Hepatocyte (in vitro differentiated cells): ENCODE measurements at regions not wholly inside any gene's neighbourhood (a gene's known extent, or its start where the extent isn't known, plus 50 kb on each side); places are given as distances from the start of the nearest gene placed in this dataset.

ENCODE experiments used
- DNase-seq: peaks from one replicate; pipeline ENCODE4 v3.0.0-alpha.2; 2016; ENCODE audit warnings: low spot score
- H2AFZ ChIP-seq: fragments of 200-600 bp; sonication (generic); 2 replicates; pipeline ENCODE4 v1.6.0; 2016; ENCODE audit warnings: antibody characterized with exemption, mild to moderate bottlenecking
- H3K27ac ChIP-seq: fragments of 200-600 bp; sonication (generic); 2 replicates; pipeline ENCODE4 v1.5.1; 2016; ENCODE audit warnings: mild to moderate bottlenecking
- H3K27me3 ChIP-seq: fragments of 200-600 bp; sonication (generic); 2 replicates; pipeline ENCODE4 v1.6.1; 2016
- H3K36me3 ChIP-seq: fragments of 200-600 bp; sonication (generic); replicated peaks from 2 replicates; pipeline ENCODE4 v1.5.1; 2016; ENCODE audit warnings: low read depth; ENCODE audit not compliant: insufficient read depth
- H3K4me1 ChIP-seq: fragments of 200-600 bp; sonication (generic); 2 replicates; pipeline ENCODE4 v1.5.1; 2016; ENCODE audit warnings: mild to moderate bottlenecking, moderate library complexity; ENCODE audit not compliant: insufficient read depth
- H3K4me2 ChIP-seq: fragments of 200-600 bp; sonication (generic); 2 replicates; pipeline ENCODE4 v1.6.0; 2016
- H3K4me3 ChIP-seq: fragments of 200-600 bp; sonication (generic); 2 replicates; pipeline ENCODE4 v1.5.1; 2016; ENCODE audit warnings: mild to moderate bottlenecking
- H3K79me2 ChIP-seq: fragments of 200-600 bp; sonication (generic); 2 replicates; pipeline ENCODE4 v1.6.0; 2017; ENCODE audit warnings: mild to moderate bottlenecking
- H3K9me2 ChIP-seq: fragments of 200-600 bp; sonication (generic); replicated peaks from 2 replicates; pipeline ENCODE4 v1.6.0; 2017; ENCODE audit warnings: mild to moderate bottlenecking; ENCODE audit not compliant: insufficient read depth
- H3K9me3 ChIP-seq: fragments of 200-600 bp; sonication (generic); 2 replicates; pipeline ENCODE4 v1.5.1; 2016; ENCODE audit warnings: low read depth, mild to moderate bottlenecking
- H4K20me1 ChIP-seq: fragments of 200-600 bp; sonication (generic); 2 replicates; pipeline ENCODE4 v1.6.0; 2016; ENCODE audit warnings: mild to moderate bottlenecking; ENCODE audit not compliant: insufficient read depth, poor library complexity, severe bottlenecking
- CTCF ChIP-seq: fragments of 200-600 bp; sonication (generic); IDR thresholded peaks from 2 replicates; pipeline ENCODE4 v1.5.1; 2016; ENCODE audit warnings: antibody characterized with exemption, mild to moderate bottlenecking; ENCODE audit not compliant: poor library complexity
- EZH2 ChIP-seq: fragments of 200-600 bp; sonication (generic); IDR thresholded peaks from 2 replicates; pipeline ENCODE4 v1.6.1; 2016; ENCODE audit warnings: antibody characterized with exemption, mild to moderate bottlenecking, borderline replicate concordance
- EZH2phosphoT487 ChIP-seq: fragments of 200-600 bp; sonication (generic); IDR thresholded peaks from one replicate; pipeline ENCODE4 v1.6.1; 2018; ENCODE audit warnings: antibody characterized with exemption, mild to moderate bottlenecking, low read depth, moderate library complexity; ENCODE audit not compliant: unreplicated experiment, severe bottlenecking
- WGBS: methylation state at CpG from one replicate; pipeline ENCODE4 v1.1.6; 2016; ENCODE audit warnings: low lambda C conversion rate; ENCODE audit errors: missing lambda C conversion rate; 5-methylcytosine and 5-hydroxymethylcytosine counted together

- Histone ChIP-seq H2AFZ (no peak overlapping the region), H3K27me3 (no peaks in the 10 kb centered on the region), H4K20me1 (no peaks in the 10 kb centered on the region), H3K9me3 (no peaks in the 10 kb centered on the region), H3K4me1 (peaks cover 22% of the 10 kb centered on the region), H3K79me2 (no peaks in the 10 kb centered on the region), H3K9me2 (no peaks in the 10 kb centered on the region), H3K4me2 (no peak overlapping the region), H3K4me3 (no peak overlapping the region), H3K27ac (no peak overlapping the region), H3K36me3 (no peaks in the 10 kb centered on the region)
- TF ChIP-seq EZH2phosphoT487 (no peak), CTCF (no peak), EZH2 (no peak)
- DNase-seq = no peak
- 93% methylated on average over 2 of the region's 2 CpGs for WGBS
Measured at GRCh38 chr2:163351966-163352365, 383.8 kb downstream of the FIGN start.

GRCh38 chr2:163351143-163351542 is 384.7 kb downstream of the FIGN start:
- Histone ChIP-seq H3K4me3 (no peak overlapping the region), H3K27ac (no peak overlapping the region), H4K20me1 (no peaks in the 10 kb centered on the region), H3K79me2 (no peaks in the 10 kb centered on the region), H3K4me2 (no peak overlapping the region), H2AFZ (no peak overlapping the region), H3K9me2 (no peaks in the 10 kb centered on the region), H3K9me3 (no peaks in the 10 kb centered on the region), H3K4me1 (peaks cover 22% of the 10 kb centered on the region), H3K27me3 (no peaks in the 10 kb centered on the region), H3K36me3 (no peaks in the 10 kb centered on the region)
- 82% methylated on average over 3 of the region's 3 CpGs for WGBS
- TF ChIP-seq EZH2phosphoT487 (no peak), EZH2 (no peak), CTCF (no peak)
- no peak for DNase-seq

- Histone ChIP-seq H3K4me2 (peak overlapping the region; percentile 87), H3K27me3 (no peaks in the 10 kb centered on the region)
- DNase-seq = peak; percentile 66
Measured at GRCh38 chr2:163348857-163349380, 386.9 kb downstream of the FIGN start.

More at GRCh38 chr2:163348857-163349380, 386.9 kb downstream of the FIGN start:
- Histone ChIP-seq H3K27ac (peak overlapping the region; percentile 92), H2AFZ (peak overlapping the region; percentile 61), H4K20me1 (no peaks in the 10 kb centered on the region), H3K9me2 (no peaks in the 10 kb centered on the region), H3K4me1 (peaks cover 22% of the 10 kb centered on the region), H3K9me3 (no peaks in the 10 kb centered on the region), H3K36me3 (no peaks in the 10 kb centered on the region), H3K4me3 (peak overlapping the region; percentile 21), H3K79me2 (no peaks in the 10 kb centered on the region)
- TF ChIP-seq EZH2phosphoT487 (no peak), EZH2 (no peak), CTCF (no peak)
- WGBS = 27% methylated on average over 8 of the region's 8 CpGs
